ENCODE measurements at regions not wholly inside any gene's neighbourhood (a gene's known extent, or its start where the extent isn't known, plus 50 kb on each side); places are given as distances from the start of the nearest gene placed in this dataset.

- no TSS peak for BruUV-seq (replicated peaks)
- Histone ChIP-seq H3K27me3 (ENCODE audit: insufficient read depth, low read length) (peaks cover 3% of the 10 kb centered on the region; the same call in 1 of the 2 replicates), H3K9ac (ENCODE audit: low read length) (no peak overlapping the region), H2AFZ (ENCODE audit: low read depth, low read length, poor library complexity, severe bottlenecking) (no peak overlapping the region), H3K4me2 (ENCODE audit: low read length) (no peak overlapping the region), H3K36me3 (ENCODE audit: control insufficient read depth in 1 of 2, insufficient read depth in 2 of 2, low read length in 2 of 2) (no peaks in the 10 kb centered on the region), H3K9me2 (ENCODE audit: insufficient read depth) (no peaks in the 10 kb centered on the region), H3K4me1 (ENCODE audit: control insufficient read depth in 1 of 2, insufficient read depth in 2 of 2, low read length in 2 of 2) (no peaks in the 10 kb centered on the region), H3K27ac (ENCODE audit: low read depth, low read length) (no peak overlapping the region), H3K4me3 (replicated peaks in 1 of 2; ENCODE audit: low read depth in 1 of 2, low read length in 2 of 2) (no peak overlapping the region), H3K79me2 (ENCODE audit: insufficient read depth, low read length) (peaks cover 23% of the 10 kb centered on the region; the same call in 1 of the 2 replicates), H3K9me3 (ENCODE audit: control insufficient read depth in 1 of 2, insufficient read depth in 1 of 2, low read depth in 1 of 2, low read length in 2 of 2) (no peaks in the 10 kb centered on the region), H4K20me1 (ENCODE audit: insufficient read depth) (no peaks in the 10 kb centered on the region)
- ChIA-PET POLR2A (no interaction called here), RAD21 (ENCODE audit: low non-redundant PET in 1 of 2, low total read pairs in 2 of 2, uncharacterized antibody in 2 of 2, unreplicated experiment in 2 of 2) (no interaction called here), CTCF (no interaction called here)
- TF ChIP-seq CTCF (IDR thresholded peaks at IDR 0.05 in 2 of 3, conservative IDR thresholded peaks at IDR 0.05 in 1 of 3; ENCODE audit: borderline replicate concordance in 1 of 3, insufficient read depth in 1 of 3, low read depth in 2 of 3, low read length in 2 of 3) = no peak
- TF ChIP-seq YY1 (IDR thresholded peaks at IDR 0.05; ENCODE audit: extremely low read depth, insufficient replicate concordance, low read depth, low read length) = no peak
- no peak for TF ChIP-seq POLR2AphosphoS5 (IDR thresholded peaks at IDR 0.05; ENCODE audit: low read depth, low read length)
- TF ChIP-seq ELF1 (IDR thresholded peaks at IDR 0.05; ENCODE audit: borderline replicate concordance, low read depth) = no peak
- intact Hi-C loops (cut with micrococcal nuclease) = no loop called here
- DNase-seq (ENCODE audit: low read depth, low spot score) (no peak), ATAC-seq (no peak)
These were observed 261.5 kb downstream of the BRD1 start for GRCh38 chr22:49566141-49566541.

GRCh38 chr22:49565516-49565855, 262.2 kb downstream of the BRD1 start:
- Histone ChIP-seq H3K27me3 (ENCODE audit: insufficient read depth, low read length) (peaks cover 5% of the 10 kb centered on the region; the same call in 1 of the 2 replicates), H3K4me1 (ENCODE audit: control insufficient read depth in 1 of 2, insufficient read depth in 2 of 2, low read length in 2 of 2) (no peaks in the 10 kb centered on the region), H3K9me3 (ENCODE audit: control insufficient read depth in 1 of 2, insufficient read depth in 1 of 2, low read depth in 1 of 2, low read length in 2 of 2) (no peaks in the 10 kb centered on the region), H3K36me3 (ENCODE audit: control insufficient read depth in 1 of 2, insufficient read depth in 2 of 2, low read length in 2 of 2) (no peaks in the 10 kb centered on the region), H3K4me2 (ENCODE audit: low read length) (no peak overlapping the region), H2AFZ (ENCODE audit: low read depth, low read length, poor library complexity, severe bottlenecking) (no peak overlapping the region), H3K79me2 (ENCODE audit: insufficient read depth, low read length) (peaks cover 28% of the 10 kb centered on the region; the same call in 1 of the 2 replicates), H3K9me2 (ENCODE audit: insufficient read depth) (no peaks in the 10 kb centered on the region), H3K4me3 (replicated peaks in 1 of 2; ENCODE audit: low read depth in 1 of 2, low read length in 2 of 2) (no peak overlapping the region), H4K20me1 (ENCODE audit: insufficient read depth) (no peaks in the 10 kb centered on the region), H3K27ac (ENCODE audit: low read depth, low read length) (no peak overlapping the region), H3K9ac (ENCODE audit: low read length) (no peak overlapping the region)
- TF ChIP-seq CBX3 (IDR thresholded peaks at IDR 0.05; ENCODE audit: low read depth) = no peak
- TF ChIP-seq MAX (IDR thresholded peaks at IDR 0.05) = no peak
- no peak for TF ChIP-seq ZFX (IDR thresholded peaks at IDR 0.05)
- TF ChIP-seq YY1 (IDR thresholded peaks at IDR 0.05; ENCODE audit: extremely low read depth, insufficient replicate concordance, low read depth, low read length) = no peak
- no peak for TF ChIP-seq ZBTB33 (IDR thresholded peaks at IDR 0.05; ENCODE audit: extremely low read depth, insufficient replicate concordance, low read length)
- no peak for TF ChIP-seq ELF1 (IDR thresholded peaks at IDR 0.05; ENCODE audit: borderline replicate concordance, low read depth)
- no peak for TF ChIP-seq POLR2AphosphoS5 (IDR thresholded peaks at IDR 0.05; ENCODE audit: low read depth, low read length)
- no peak for TF ChIP-seq RAD21 (IDR thresholded peaks at IDR 0.05; ENCODE audit: low read depth)
- no peak for TF ChIP-seq SIN3A (IDR thresholded peaks at IDR 0.05; ENCODE audit: low read depth)
- TF ChIP-seq TCF7L2 (IDR thresholded peaks at IDR 0.05; ENCODE audit: borderline replicate concordance, extremely low read depth, insufficient read depth, insufficient read length) = no peak
- no peak for TF ChIP-seq POLR2A (IDR thresholded peaks at IDR 0.05; ENCODE audit: borderline replicate concordance, extremely low read depth, insufficient read depth, insufficient read length)
- no peak for TF ChIP-seq CEBPB (IDR thresholded peaks at IDR 0.05; ENCODE audit: low read depth)
- no peak for TF ChIP-seq EGR1 (IDR thresholded peaks at IDR 0.05; ENCODE audit: low read depth)
- POLR2A ChIA-PET = no interaction called here
- no peak for DNase-seq (ENCODE audit: low read depth, low spot score)
- no TSS peak for BruUV-seq (replicated peaks)
- no peak for ATAC-seq
- intact Hi-C loops (cut with micrococcal nuclease) = no loop called here
- CTCF ChIA-PET = no interaction called here
- RAD21 ChIA-PET (ENCODE audit: low non-redundant PET in 1 of 2, low total read pairs in 2 of 2, uncharacterized antibody in 2 of 2, unreplicated experiment in 2 of 2) = no interaction called here
